DOHH2 (cell line): ENCODE measurements at regions not wholly inside any gene's neighbourhood (a gene's known extent, or its start where the extent isn't known, plus 50 kb on each side); places are given as distances from the start of the nearest gene placed in this dataset.

Experiments
- H3F3A ChIP-seq: fragments of 200-600 bp; sonication (generic), shearing (Covaris generic); 2 replicates; pipeline ENCODE4 v1.6.0; 2016; ENCODE audit warnings: antibody characterized with exemption, mild to moderate bottlenecking; ENCODE audit not compliant: control insufficient read depth, insufficient read depth
- H3K27ac ChIP-seq: fragments of 200-600 bp; sonication (generic); 2 replicates; pipeline ENCODE4 v1.5.1; 2014; ENCODE audit warnings: low read depth, mild to moderate bottlenecking, low read length, moderate library complexity
- H3K27me3 ChIP-seq: fragments of 200-600 bp; sonication (generic); 2 replicates; pipeline ENCODE4 v1.6.1; 2014; ENCODE audit warnings: mild to moderate bottlenecking, low read length, mixed read lengths; ENCODE audit not compliant: control insufficient read depth
- H3K36me3 ChIP-seq: fragments of 200-600 bp; sonication (generic); 2 replicates; pipeline ENCODE4 v1.6.1; 2014; ENCODE audit warnings: mild to moderate bottlenecking, low read length, moderate library complexity, mixed read lengths; ENCODE audit not compliant: control insufficient read depth
- H3K4me1 ChIP-seq: fragments of 200-600 bp; sonication (generic); 2 replicates; pipeline ENCODE4 v1.6.1; 2014; ENCODE audit warnings: mild to moderate bottlenecking, low read length, mixed read lengths; ENCODE audit not compliant: control insufficient read depth
- H3K4me2 ChIP-seq: fragments of 200-600 bp; sonication (generic); 2 replicates; pipeline ENCODE4 v1.6.0; 2014; ENCODE audit warnings: mild to moderate bottlenecking, low read length, moderate library complexity
- H3K4me3 ChIP-seq: fragments of 200-600 bp; sonication (generic); 2 replicates; pipeline ENCODE4 v1.5.1; 2014; ENCODE audit warnings: mild to moderate bottlenecking, low read length, mixed read lengths
- H3K79me2 ChIP-seq: fragments of 200-600 bp; sonication (generic); 2 replicates; pipeline ENCODE4 v1.6.1; 2014; ENCODE audit warnings: mild to moderate bottlenecking, low read length, mixed read lengths; ENCODE audit not compliant: control insufficient read depth
- H3K9me2 ChIP-seq: fragments of 200-600 bp; sonication (generic); replicated peaks from 2 replicates; pipeline ENCODE4 v1.6.1; 2014; ENCODE audit warnings: mild to moderate bottlenecking, low read length, mixed read lengths; ENCODE audit not compliant: control insufficient read depth
- H3K9me3 ChIP-seq: fragments of 200-600 bp; sonication (generic); 2 replicates; pipeline ENCODE4 v1.6.1; 2014; ENCODE audit warnings: antibody characterized with exemption, low read length, mixed read lengths; ENCODE audit not compliant: control insufficient read depth, insufficient read depth
- H4K20me1 ChIP-seq: fragments of 200-600 bp; sonication (generic); 2 replicates; pipeline ENCODE4 v1.6.0; 2014; ENCODE audit warnings: low read depth, mild to moderate bottlenecking, antibody characterized with exemption, low read length, moderate library complexity; ENCODE audit not compliant: control insufficient read depth, insufficient read depth
- CTCF ChIP-seq: fragments of 200-600 bp; sonication (generic); IDR thresholded peaks from one replicate; pipeline ENCODE4 v1.5.1; 2014; ENCODE audit warnings: antibody characterized with exemption, mild to moderate bottlenecking, low read depth, low read length; ENCODE audit not compliant: poor library complexity, severe bottlenecking
- EZH2phosphoT487 ChIP-seq: fragments of 200-600 bp; sonication (generic); IDR thresholded peaks from 2 replicates; pipeline ENCODE4 v1.6.1; 2017; ENCODE audit warnings: borderline replicate concordance, mild to moderate bottlenecking, antibody characterized with exemption, low read length, moderate library complexity, mixed read lengths

- H3K4me2 ChIP-seq: no peak overlapping the region
- no peak overlapping the region for H3K27ac ChIP-seq
- H3K36me3 ChIP-seq: no peaks in the 10 kb centered on the region
- no peaks in the 10 kb centered on the region for H3K9me3 ChIP-seq
- H3K9me2 ChIP-seq: no peaks in the 10 kb centered on the region
- H3K4me3 ChIP-seq: no peak overlapping the region
- no peaks in the 10 kb centered on the region for H4K20me1 ChIP-seq
- TF ChIP-seq CTCF: no peak
- no peak for TF ChIP-seq EZH2phosphoT487
- H3K27me3 ChIP-seq: no peaks in the 10 kb centered on the region; the same call in 1 of the 2 replicates
- no peaks in the 10 kb centered on the region for H3K79me2 ChIP-seq
- no peaks in the 10 kb centered on the region for H3F3A ChIP-seq
- no peaks in the 10 kb centered on the region for H3K4me1 ChIP-seq
Observed at GRCh38 chr2:190805126-190805525, 75.5 kb upstream of the GLS start.

- Histone ChIP-seq H3K36me3 (no peaks in the 10 kb centered on the region), H3F3A (no peaks in the 10 kb centered on the region), H3K9me2 (no peaks in the 10 kb centered on the region), H3K79me2 (no peaks in the 10 kb centered on the region), H3K27me3 (no peaks in the 10 kb centered on the region; the same call in 1 of the 2 replicates), H3K4me1 (no peaks in the 10 kb centered on the region), H3K4me2 (no peak overlapping the region), H3K9me3 (no peaks in the 10 kb centered on the region), H4K20me1 (no peaks in the 10 kb centered on the region), H3K27ac (no peak overlapping the region), H3K4me3 (no peak overlapping the region)
- TF ChIP-seq CTCF (no peak), EZH2phosphoT487 (no peak)
Observed at GRCh38 chr2:190805843-190806242, 74.8 kb upstream of the GLS start.

GRCh38 chr2:190807886-190808285 lies 72.7 kb upstream of the GLS start:
- H4K20me1 ChIP-seq: no peaks in the 10 kb centered on the region
- H3K9me2 ChIP-seq: no peaks in the 10 kb centered on the region
- no peaks in the 10 kb centered on the region for H3K4me1 ChIP-seq
- H3K27me3 ChIP-seq: peaks cover 5% of the 10 kb centered on the region; the same call in 1 of the 2 replicates
- H3K4me2 ChIP-seq: no peak overlapping the region
- H3K36me3 ChIP-seq: no peaks in the 10 kb centered on the region
- no peak for TF ChIP-seq EZH2phosphoT487
- no peak for TF ChIP-seq CTCF
- H3F3A ChIP-seq: no peaks in the 10 kb centered on the region
- H3K9me3 ChIP-seq: no peaks in the 10 kb centered on the region
- no peaks in the 10 kb centered on the region for H3K79me2 ChIP-seq
- no peak overlapping the region for H3K27ac ChIP-seq
- H3K4me3 ChIP-seq: no peak overlapping the region
